NB4 (cell line): ENCODE measurements at regions not wholly inside any gene's neighbourhood (a gene's known extent, or its start where the extent isn't known, plus 50 kb on each side); places are given as distances from the start of the nearest gene placed in this dataset.

Experiments used
- CTCF ChIP-seq: IDR thresholded peaks from one replicate; pipeline ENCODE4 v1.5.1; 2012; ENCODE audit warnings: low read depth, low read length
- MAX ChIP-seq: IDR thresholded peaks from 2 replicates; pipeline ENCODE4 v1.6.1; 2011; ENCODE audit warnings: low read depth, low read length
- MYC ChIP-seq: IDR thresholded peaks from 2 replicates; pipeline ENCODE4 v1.6.1; 2011; ENCODE audit warnings: low read depth, low read length
- POLR2A ChIP-seq: IDR thresholded peaks from 2 replicates; pipeline ENCODE4 v1.6.1; 2011; ENCODE audit warnings: mild to moderate bottlenecking; ENCODE audit not compliant: insufficient read length; ENCODE audit errors: extremely low read depth

- no peak for TF ChIP-seq CTCF
- TF ChIP-seq MYC = no peak
- TF ChIP-seq POLR2A = no peak
- TF ChIP-seq MAX = no peak
These were observed 918.3 kb upstream of the TMEFF2 start for GRCh38 chr2:193112986-193113385.
